B cell (primary cell): ENCODE measurements at regions not wholly inside any gene's neighbourhood (a gene's known extent, or its start where the extent isn't known, plus 50 kb on each side); places are given as distances from the start of the nearest gene placed in this dataset.

Source experiments
- ATAC-seq: fragments of 200-7000 bp; cut with Tn5 transposase; one replicate; pipeline ENCODE4 v1.10.0; 2021; ENCODE audit warnings: low read depth, mild to moderate bottlenecking, moderate number of reproducible peaks, moderate library complexity
- CTCF ChIA-PET: fragments of 350-600 bp; sonication (Branson Sonifier 250); formaldehyde crosslinking; loops from one replicate; lab custom pipeline; 2021; ENCODE audit warnings: antibody characterized with exemption, inconsistent platforms; lab: Charles Lee
- POLR2A ChIA-PET: fragments of 350-600 bp; sonication (Branson Sonifier 250); formaldehyde crosslinking; loops from one replicate; lab custom pipeline; 2021; ENCODE audit warnings: antibody characterized with exemption; lab: Charles Lee
- DNase-seq: peaks from one replicate; pipeline ENCODE4 v3.0.0; 2013
- H2AFZ ChIP-seq: 2 replicates; pipeline ENCODE4 v1.6.1; 2012; ENCODE audit warnings: mild to moderate bottlenecking, low read depth, low read length; ENCODE audit not compliant: insufficient read depth, poor library complexity, severe bottlenecking
- H3K27ac ChIP-seq, 2 donors: 1 replicate in 1 of 2; 2 replicates in 1 of 2; pipeline ENCODE4 v1.5.1; 2012 to 2013; ENCODE audit warnings: low read length in 2 of 2, mild to moderate bottlenecking in 2 of 2, moderate library complexity in 1 of 2
- H3K27me3 ChIP-seq, 4 experiments: fragments of 200-600 bp in 1 of 4; sonication (generic) in 1 of 4; replicated peaks in 1 of 4; 1 replicate in 2 of 4; 2 replicates in 2 of 4; pipeline versions ENCODE4 v1.6.1 to v1.7.0; 2013 to 2016; ENCODE audit warnings: low read length in 3 of 4, mild to moderate bottlenecking in 2 of 4, mixed read lengths in 1 of 4, moderate library complexity in 1 of 4; ENCODE audit not compliant: insufficient read depth in 4 of 4, control insufficient read depth in 3 of 4; ENCODE audit errors: control extremely low read depth in 1 of 4
- H3K36me3 ChIP-seq, 2 experiments: replicated peaks in 1 of 2; 1 replicate in 1 of 2; 2 replicates in 1 of 2; pipeline versions ENCODE4 v1.6.1 to v1.7.1; 2013; ENCODE audit warnings: low read length in 1 of 2; ENCODE audit not compliant: insufficient read depth in 2 of 2, control insufficient read depth in 1 of 2; ENCODE audit errors: control extremely low read depth in 1 of 2, extremely low read depth in 1 of 2
- H3K4me1 ChIP-seq, 2 donors: fragments of 200-600 bp in 1 of 2; sonication (generic) in 1 of 2; 1 replicate in 1 of 2; 2 replicates in 1 of 2; pipeline versions ENCODE4 v1.5.1 to v1.6.1; 2013 to 2017; ENCODE audit warnings: low read length in 2 of 2; ENCODE audit not compliant: control insufficient read depth in 2 of 2, insufficient read depth in 2 of 2
- H3K4me2 ChIP-seq: replicated peaks from 2 replicates; pipeline ENCODE3; 2012; ENCODE audit warnings: mild to moderate bottlenecking, low read depth, low read length; ENCODE audit not compliant: poor library complexity, severe bottlenecking
- H3K4me3 ChIP-seq, 5 experiments: fragments of 200-600 bp in 1 of 5; sonication (generic) in 1 of 5; 1 replicate in 3 of 5; 2 replicates in 2 of 5; pipeline versions ENCODE4 v1.5.1 to v1.7.0; 2011 to 2016; ENCODE audit warnings: low read length in 4 of 5, mild to moderate bottlenecking in 4 of 5, low read depth in 2 of 5, control low read depth in 1 of 5, moderate library complexity in 1 of 5; ENCODE audit not compliant: insufficient read depth in 1 of 5; ENCODE audit errors: control extremely low read depth in 1 of 5, extremely low read depth in 1 of 5
- H3K79me2 ChIP-seq: fragments of 200-600 bp; sonication (generic); one replicate; pipeline ENCODE4 v1.6.0; 2016; ENCODE audit warnings: low read length; ENCODE audit not compliant: control insufficient read depth, insufficient read depth
- H3K9ac ChIP-seq: fragments of 200-600 bp; sonication (generic); 2 replicates; pipeline ENCODE4 v1.6.1; 2017; ENCODE audit warnings: mild to moderate bottlenecking, low read length, moderate library complexity
- H3K9me3 ChIP-seq, 3 donors: one replicate each; pipeline versions ENCODE4 v1.6.1 to v1.7.1; 2013; ENCODE audit warnings: low read length in 2 of 3; ENCODE audit not compliant: control insufficient read depth in 2 of 3, insufficient read depth in 1 of 3; ENCODE audit errors: control extremely low read depth in 1 of 3
- H4K20me1 ChIP-seq: 2 replicates; pipeline ENCODE4 v1.6.0; 2012; ENCODE audit warnings: mild to moderate bottlenecking, low read length; ENCODE audit not compliant: insufficient read depth, control insufficient read depth, poor library complexity, severe bottlenecking
- H3K27ac Mint-ChIP-seq: one replicate; pipeline ENCODE4 v1.8.0; 2021; ENCODE audit warnings: mixed read lengths
- H3K27me3 Mint-ChIP-seq: one replicate; pipeline ENCODE4 v1.8.0; 2021; ENCODE audit warnings: mixed read lengths
- H3K4me1 Mint-ChIP-seq: one replicate; pipeline ENCODE4 v1.8.0; 2021; ENCODE audit warnings: mixed read lengths
- H3K4me3 Mint-ChIP-seq: one replicate; pipeline ENCODE4 v1.8.0; 2021; ENCODE audit warnings: mixed read lengths
- H3K9me3 Mint-ChIP-seq: one replicate; pipeline ENCODE4 v1.8.0; 2022; ENCODE audit warnings: mixed read lengths; ENCODE audit not compliant: insufficient read depth
- CTCF ChIP-seq: fragments of 200-600 bp; IDR thresholded peaks from one replicate; pipeline ENCODE4 v1.8.0; 2022; ENCODE audit warnings: antibody characterized with exemption, mild to moderate bottlenecking
- EZH2 ChIP-seq: IDR thresholded peaks from 2 replicates; pipeline ENCODE4 v1.6.1; 2012; ENCODE audit warnings: borderline replicate concordance, low read depth, mild to moderate bottlenecking, moderate library complexity, low read length; ENCODE audit not compliant: insufficient read depth, poor library complexity, severe bottlenecking
- WGBS: methylation state at CpG from one replicate; pipeline ENCODE4 v1.1.5; 2013; ENCODE audit warnings: missing lambda C conversion rate; ENCODE audit not compliant: insufficient coverage; 5-methylcytosine and 5-hydroxymethylcytosine counted together
- intact Hi-C: fragments of 100-400 bp; cut with micrococcal nuclease; formaldehyde crosslinking; loops from one replicate; pipeline ENCODE4 v1.10.0; 2022

- H3K4me1 Mint-ChIP-seq: peaks cover 10% of the 10 kb centered on the region
- H3K9me3 Mint-ChIP-seq: no peaks in the 10 kb centered on the region
- H3K27me3 Mint-ChIP-seq: no peaks in the 10 kb centered on the region
- no peak for ATAC-seq
- Histone ChIP-seq H3K9ac (no peak overlapping the region), H3K36me3 (no peaks in the 10 kb centered on the region), H3K27ac (no peak overlapping the region), H3K4me3 (no peak overlapping the region), H3K4me1 (no peaks in the 10 kb centered on the region), H3K4me2 (no peak overlapping the region), H3K79me2 (no peaks in the 10 kb centered on the region), H3K9me3 (no peaks in the 10 kb centered on the region), H3K27me3 (no peaks in the 10 kb centered on the region), H4K20me1 (no peaks in the 10 kb centered on the region), H2AFZ (no peak overlapping the region)
- DNase-seq: peak; percentile 13
- TF ChIP-seq CTCF (no peak), EZH2 (no peak)
- no peak overlapping the region for H3K27ac Mint-ChIP-seq
- intact Hi-C loops: no loop called here
- H3K4me3 Mint-ChIP-seq: no peak overlapping the region
- no CpG with 5 or more reads among the region's 3 CpGs for WGBS
- CTCF ChIA-PET: no interaction called here
- POLR2A ChIA-PET: no interaction called here
These were observed 112.3 kb upstream of the UXS1 start for GRCh38 chr2:106306387-106306786.

GRCh38 chr2:106304612-106305184 lies 110.6 kb upstream of the UXS1 start:
- no peak overlapping the region for H3K4me3 Mint-ChIP-seq
- peaks cover 10% of the 10 kb centered on the region for H3K4me1 Mint-ChIP-seq
- WGBS: 91% methylated on average over 3 of the region's 5 CpGs
- DNase-seq (no peak), ATAC-seq (no peak)
- no peaks in the 10 kb centered on the region for H3K9me3 Mint-ChIP-seq
- H3K4me2 ChIP-seq: no peak overlapping the region
- H3K27ac ChIP-seq: no peak overlapping the region
- H3K36me3 ChIP-seq: no peaks in the 10 kb centered on the region
- POLR2A ChIA-PET: no interaction called here
- CTCF ChIA-PET: no interaction called here
- H3K27me3 Mint-ChIP-seq: no peaks in the 10 kb centered on the region
- H3K79me2 ChIP-seq: no peaks in the 10 kb centered on the region
- no peak overlapping the region for H3K9ac ChIP-seq
- H3K27me3 ChIP-seq: no peaks in the 10 kb centered on the region
- TF ChIP-seq CTCF: no peak
- TF ChIP-seq EZH2: no peak
- no peak overlapping the region for H3K4me3 ChIP-seq
- H4K20me1 ChIP-seq: no peaks in the 10 kb centered on the region
- H2AFZ ChIP-seq: no peak overlapping the region
- H3K4me1 ChIP-seq: no peaks in the 10 kb centered on the region
- no peaks in the 10 kb centered on the region for H3K9me3 ChIP-seq
- H3K27ac Mint-ChIP-seq: no peak overlapping the region
- intact Hi-C loops: no loop called here
